Activated CD4-positive, alpha-beta T cell treated with anti-CD3 and anti-CD28 coated beads for 24 hours (primary cell): ENCODE measurements at regions not wholly inside any gene's neighbourhood (a gene's known extent, or its start where the extent isn't known, plus 50 kb on each side); places are given as distances from the start of the nearest gene placed in this dataset.
"Not testable (repeated sequence)": the region's sequence is repeated elsewhere in the genome, so short reads cannot be mapped to it uniquely, and the experiment has no call there.

Experiments used
- DNase-seq, 2 donors: peaks; one replicate each; pipeline ENCODE4 v3.0.0-alpha.2; 2020; ENCODE audit warnings: low read depth in 2 of 2

DNA sequence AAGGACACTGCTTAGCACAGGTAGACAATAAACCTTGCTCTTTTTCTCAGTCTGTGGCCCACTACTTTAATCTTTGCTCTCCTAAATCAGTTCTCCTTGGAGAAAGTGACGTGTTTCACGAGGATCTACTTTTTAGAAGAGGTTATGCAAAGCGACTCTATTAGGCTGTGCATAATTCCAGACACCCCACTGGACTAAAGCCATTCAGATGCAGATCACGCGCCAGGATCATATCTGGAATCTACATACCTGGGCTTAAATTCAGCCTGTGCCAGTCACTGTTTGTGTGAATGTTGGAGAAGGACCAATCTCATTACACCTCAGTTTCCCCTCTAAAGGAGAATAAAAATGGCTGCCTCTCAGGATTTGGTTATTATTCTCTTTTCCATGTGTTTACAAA, 413.0 kb upstream of the MYT1L start:
- no peak for DNase-seq

DNA sequence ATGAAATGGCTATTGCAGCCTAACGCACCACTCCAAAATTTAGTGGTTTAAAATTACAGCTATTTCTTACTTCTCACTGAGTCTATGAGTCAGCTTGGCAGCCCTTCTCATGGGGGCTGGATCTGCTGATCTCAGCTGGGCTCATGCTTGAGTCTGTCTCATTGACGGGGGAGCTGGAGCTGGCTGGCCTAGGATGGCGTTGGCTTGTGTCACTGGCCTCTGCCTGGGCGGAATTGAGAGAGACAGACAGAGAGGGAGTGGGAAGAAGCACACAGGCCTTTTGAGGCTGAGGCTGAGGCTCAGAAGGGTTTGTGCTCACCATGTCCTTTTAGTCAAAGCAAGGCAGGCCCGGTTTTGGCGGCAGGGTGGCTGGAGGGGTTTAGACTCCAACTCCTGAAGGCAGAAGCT, 412.1 kb upstream of the MYT1L start:
- DNase-seq, result no peak

DNA sequence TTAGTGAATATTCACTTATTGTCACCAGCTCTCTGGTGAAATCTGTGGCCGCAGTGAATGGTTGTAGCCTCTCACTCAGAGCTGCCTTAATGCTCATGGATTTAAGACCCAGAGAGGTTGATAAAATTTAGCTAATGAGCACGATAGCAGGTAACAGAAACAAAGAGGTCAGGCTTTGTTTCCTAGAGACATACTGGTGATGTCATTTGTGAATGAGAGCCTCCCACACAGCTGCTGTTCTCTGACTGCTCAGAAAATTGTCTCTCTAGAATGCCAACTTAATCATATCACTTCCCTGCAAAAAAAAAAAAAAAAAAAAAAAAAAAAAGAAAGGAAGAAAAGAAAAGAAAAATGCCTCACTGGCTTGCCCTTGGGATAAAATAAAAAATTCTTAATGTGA, 411.7 kb upstream of the MYT1L start:
- DNase-seq, result no peak

- no peak for DNase-seq
Observed at GRCh38 chr2:2740238-2740775, 409.2 kb upstream of the MYT1L start.

DNA sequence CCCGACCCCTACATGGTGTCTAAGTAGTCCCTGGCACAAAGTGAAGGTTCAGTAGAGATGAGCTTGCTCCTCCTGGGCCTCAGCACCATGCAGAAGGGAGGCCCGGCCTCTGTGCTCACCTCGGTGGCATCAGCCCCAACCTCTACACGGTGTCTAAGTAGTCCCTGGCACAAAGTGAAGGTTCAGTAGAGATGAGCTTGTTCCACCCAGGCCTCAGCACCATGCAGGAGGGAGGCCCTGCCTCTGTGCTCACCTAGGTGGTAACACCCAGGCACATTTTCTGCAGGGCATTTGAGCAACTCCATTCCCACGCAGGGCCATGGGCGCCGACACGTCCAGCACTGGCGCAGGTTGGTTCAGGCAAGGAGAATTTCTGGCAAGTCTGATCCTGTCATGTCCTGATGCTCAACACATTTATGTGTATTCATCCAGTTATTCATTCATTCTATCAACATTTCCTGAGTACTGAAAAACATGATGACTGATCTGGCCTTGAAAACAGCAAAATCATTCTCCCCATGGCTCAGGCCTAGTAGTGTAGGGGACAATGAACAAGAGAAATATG, 408.2 kb upstream of the MYT1L start:
- DNase-seq, result no peak

DNA sequence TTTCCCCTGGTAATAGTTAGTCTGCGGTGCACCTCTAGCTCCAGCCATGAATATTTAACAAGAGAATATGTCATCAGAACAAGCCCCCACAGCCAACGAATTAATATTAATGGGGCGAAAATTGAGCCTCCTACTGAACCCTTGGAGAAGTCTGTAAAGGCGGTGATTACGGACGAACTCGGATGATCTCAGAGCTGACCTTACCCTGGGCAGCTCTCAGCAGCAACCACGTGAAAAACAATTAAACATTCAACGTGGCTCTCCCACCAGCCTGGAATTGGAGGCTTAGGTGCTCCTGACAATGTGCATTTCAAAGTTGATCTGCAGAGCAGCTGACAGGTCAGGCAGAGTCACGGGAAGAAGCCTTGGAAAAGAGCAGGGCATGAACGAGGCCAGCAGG, 407.6 kb upstream of the MYT1L start:
- DNase-seq, result no peak

DNA sequence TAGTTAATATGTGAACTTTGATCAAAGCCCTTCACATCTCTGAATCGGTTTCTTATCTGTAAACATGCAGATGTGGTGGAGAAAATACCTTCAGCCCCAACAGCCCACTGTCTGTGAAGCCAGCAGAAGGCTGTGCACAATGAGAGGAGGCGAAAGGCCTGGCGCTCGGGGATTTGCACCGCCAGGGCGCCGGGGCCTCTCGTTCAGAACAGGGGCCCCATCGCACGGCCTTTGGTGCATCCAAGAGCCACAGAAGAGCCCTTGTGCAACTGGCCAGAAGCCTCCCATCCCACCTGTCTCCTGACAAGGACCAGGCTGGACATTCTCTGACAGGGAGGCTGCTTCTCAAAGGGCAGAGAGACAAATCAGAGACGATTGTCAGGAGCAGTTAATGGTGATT, 407.2 kb upstream of the MYT1L start:
- DNase-seq, result no peak

DNA sequence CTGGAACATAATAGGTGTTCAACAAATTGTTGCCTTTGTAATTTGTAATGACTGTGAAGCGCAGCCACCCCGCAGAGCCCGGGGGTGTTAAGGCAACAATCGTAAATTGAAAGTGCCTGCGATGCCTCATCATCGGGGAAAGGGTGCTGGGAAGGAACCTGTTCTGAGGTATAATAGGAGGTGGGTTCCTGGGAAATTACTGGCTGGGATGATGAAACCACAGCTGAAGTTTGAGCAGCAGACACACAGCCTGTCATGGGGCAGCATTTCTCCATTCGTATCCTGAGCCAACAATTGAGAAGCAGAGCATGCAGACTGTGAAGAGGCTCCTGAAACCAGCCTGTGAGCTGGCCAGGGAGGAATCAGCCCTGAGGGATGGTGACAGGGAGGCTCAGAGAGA, 404.0 kb upstream of the MYT1L start:
- no peak for DNase-seq

DNA sequence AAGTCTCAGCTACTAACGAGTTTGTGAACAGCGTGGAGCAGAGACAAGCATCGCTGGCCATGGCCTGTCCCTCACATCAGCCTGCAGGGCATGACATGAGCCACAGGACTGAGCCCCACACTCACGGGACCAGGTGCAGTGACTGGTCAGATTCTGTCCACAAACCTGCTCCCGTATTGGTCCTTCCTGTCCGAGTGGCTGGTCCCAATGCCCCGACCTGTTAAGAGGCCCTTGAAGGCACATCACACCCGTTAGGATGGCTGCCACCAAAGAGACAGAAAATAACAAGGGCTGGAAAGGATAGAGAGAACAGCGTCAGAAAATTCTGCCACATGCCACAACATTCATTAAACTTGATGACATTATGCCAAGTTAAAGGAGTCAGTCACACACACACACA, 403.2 kb upstream of the MYT1L start:
- no peak for DNase-seq

DNA sequence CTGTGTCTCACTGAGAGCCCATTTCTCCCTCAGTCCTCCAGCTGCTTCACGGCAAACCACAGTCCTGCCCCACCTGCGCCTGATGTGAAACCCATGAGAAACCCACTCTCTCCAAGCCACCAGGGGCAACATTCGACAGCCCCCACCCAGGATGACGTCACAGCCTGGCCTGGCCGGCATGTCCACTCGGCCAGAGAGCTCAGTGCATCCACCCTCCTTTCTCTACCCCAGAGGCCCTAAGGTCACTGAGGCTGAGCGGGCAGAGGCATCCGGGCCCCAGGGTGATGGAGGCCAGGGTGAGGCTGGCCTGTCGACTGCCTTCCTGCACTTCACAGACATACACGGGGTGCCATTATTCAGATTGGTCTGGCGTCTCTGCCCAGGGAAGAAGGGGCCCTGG, 402.7 kb upstream of the MYT1L start:
- DNase-seq, result no peak

GRCh38 chr2:2732331-2733119, 401.4 kb upstream of the MYT1L start:
- no peak for DNase-seq

DNA sequence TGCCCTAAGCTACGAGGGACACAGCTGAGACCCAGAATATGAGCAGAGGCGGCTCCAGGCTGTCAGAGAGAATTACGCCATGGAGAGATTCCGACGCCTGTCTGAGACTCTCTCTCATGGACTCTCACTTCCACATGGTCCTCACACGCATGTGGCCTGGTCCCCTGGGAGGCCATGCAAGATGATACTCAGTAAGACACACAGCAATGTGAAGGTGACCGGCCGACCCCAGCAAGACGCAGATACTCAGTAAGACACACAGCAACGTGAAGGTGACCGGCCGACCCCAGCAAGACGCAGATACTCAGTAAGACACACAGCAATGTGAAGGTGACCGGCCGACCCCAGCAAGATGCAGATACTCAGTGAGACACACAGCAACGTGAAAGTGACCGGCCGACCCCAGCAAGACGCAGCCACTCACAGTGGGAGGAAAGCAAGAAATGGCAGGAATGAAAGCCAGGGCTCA, 400.8 kb upstream of the MYT1L start:
- DNase-seq, result no peak

GRCh38 chr2:2731101-2731815, 400.2 kb upstream of the MYT1L start:
- DNase-seq, result no peak

GRCh38 chr2:2730301-2730833, 399.3 kb upstream of the MYT1L start:
- DNase-seq, result no peak

DNA sequence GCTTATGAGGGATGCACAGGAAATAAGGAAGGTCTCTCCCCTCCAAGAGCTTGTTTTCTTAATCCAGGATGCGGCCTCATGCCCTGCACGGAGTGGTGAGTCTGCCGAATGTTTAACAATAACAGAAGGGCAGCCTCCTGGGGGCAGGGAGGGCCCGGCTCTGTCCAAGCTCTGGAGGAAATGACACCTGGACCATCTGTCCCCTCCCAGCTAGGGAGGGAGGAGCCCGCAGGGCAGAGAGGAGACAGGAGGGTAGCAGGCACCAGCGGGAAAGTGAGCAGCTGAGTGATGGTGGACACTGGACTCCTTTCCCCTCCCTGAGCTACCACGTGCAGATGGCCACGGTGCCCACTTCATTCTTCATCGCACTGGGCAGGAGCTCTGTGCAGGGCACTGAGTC, 398.2 kb upstream of the MYT1L start:
- DNase-seq, result no peak

- no peak for DNase-seq
Observed at GRCh38 chr2:2728635-2729034, 397.6 kb upstream of the MYT1L start.

- no peak for DNase-seq
Observed at GRCh38 chr2:2727876-2728511, 396.9 kb upstream of the MYT1L start.

DNA sequence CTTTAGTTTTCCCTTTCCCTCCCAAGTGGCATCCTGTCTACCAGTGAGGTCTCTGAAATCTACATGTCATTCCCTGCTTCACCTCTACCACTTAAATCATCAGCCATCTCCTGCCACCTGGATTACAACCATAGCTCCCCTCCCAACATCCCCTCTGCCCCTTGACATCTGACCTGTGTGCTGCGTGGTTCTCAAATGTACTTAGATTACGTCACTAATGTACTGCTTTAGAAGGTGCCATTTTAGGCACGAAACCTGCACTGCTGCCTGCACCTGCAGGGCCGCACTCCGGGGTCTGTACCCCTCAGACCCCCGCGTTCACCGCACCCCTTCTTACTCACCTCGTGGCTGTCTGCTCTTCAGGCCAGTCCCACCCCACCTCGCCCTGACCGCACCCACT, 395.1 kb upstream of the MYT1L start:
- no peak for DNase-seq

- DNase-seq, result no peak
Observed at GRCh38 chr2:2723064-2723463, 392.0 kb upstream of the MYT1L start.

DNA sequence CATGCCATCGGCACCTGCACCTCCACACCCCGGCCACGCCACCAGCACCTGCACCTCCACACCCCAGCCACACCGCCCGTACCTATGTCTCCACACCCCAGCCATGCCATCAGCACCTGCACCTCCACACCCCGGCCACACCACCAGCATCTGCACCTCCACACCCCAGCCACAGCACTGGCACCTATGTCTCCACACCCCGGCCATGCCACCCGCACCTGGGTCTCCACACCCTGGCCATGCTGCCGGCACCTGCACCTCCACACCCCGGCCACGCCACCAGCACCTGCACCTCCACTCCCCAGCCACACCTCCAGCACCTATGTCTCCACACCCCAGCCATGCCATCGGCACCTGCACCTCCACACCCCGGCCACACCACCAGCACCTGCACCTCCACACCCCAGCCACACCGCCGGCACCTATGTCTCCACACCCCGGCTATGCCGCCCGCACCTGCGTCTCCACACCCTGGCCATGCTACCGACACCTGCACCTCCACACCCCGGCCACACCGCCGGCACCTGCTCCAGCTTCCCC, 390.3 kb upstream of the MYT1L start:
- no peak for DNase-seq

DNA sequence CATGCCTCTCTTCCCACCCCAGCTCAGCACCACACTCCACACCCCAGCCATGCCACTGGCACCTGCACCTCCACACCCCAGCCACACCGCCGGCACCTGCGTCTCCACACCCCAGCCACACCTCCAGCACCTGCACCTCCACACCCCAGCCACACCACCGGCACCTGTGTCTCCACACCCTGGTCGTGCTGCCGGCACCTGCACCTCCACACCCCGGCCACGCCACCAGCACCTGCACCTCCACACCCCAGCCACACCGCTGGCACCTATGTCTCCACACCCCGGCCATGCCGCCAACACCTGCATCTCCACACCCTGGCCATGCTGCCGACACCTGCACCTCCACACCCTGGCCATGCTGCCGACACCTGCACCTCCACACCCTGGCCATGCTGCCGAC, 389.7 kb upstream of the MYT1L start:
- DNase-seq, result not testable (repeated sequence)

DNA sequence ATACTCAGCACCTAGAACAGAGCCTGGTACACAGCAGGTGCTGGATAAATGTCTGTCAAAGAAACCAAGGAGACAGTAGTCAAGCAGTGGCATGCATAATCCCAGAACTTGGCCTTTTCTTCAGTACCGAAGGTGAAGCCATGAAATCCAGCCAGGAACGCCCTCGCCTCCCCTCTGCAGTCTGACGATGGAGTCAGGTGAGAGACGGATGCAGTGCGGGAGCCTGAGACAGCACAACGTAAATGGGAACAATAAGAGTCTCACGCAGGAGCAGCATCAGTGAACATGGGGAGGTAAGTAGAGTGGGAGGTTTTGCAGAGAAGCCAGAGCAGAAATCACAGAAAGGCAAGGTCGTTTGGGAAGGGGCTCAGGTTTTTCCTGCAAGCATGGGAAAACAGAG, 389.3 kb upstream of the MYT1L start:
- no peak for DNase-seq
